GM18499 (cell line): ENCODE measurements at regions not wholly inside any gene's neighbourhood (a gene's known extent, or its start where the extent isn't known, plus 50 kb on each side); places are given as distances from the start of the nearest gene placed in this dataset.
"Not testable (repeated sequence)": the region's sequence is repeated elsewhere in the genome, so short reads cannot be mapped to it uniquely, and the experiment has no call there.

Experiments
- ATAC-seq: cut with Tn5 transposase; IDR thresholded peaks from one replicate; pipeline ENCODE4 v1.9.1; 2021; ENCODE audit warnings: moderate number of reproducible peaks; ENCODE audit not compliant: insufficient read depth, unreplicated experiment

DNA sequence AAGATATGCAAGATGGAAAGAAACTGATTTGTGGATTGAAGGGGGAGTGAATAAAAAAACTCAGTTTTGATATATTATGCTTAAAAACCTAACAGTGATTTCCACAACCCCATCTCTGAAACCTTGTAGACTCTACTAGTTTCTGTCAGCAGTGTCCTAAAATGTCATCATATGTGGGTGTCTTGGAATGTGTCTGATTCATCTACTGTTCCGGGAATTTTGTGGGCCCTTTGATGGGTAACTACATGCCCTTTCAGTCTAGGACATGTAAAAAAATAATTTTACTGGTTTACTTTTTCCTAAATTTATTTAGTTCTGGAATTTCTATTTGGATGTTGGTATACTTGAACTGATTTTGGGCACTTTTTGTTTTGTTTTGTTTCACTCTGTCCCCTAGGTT, 118.9 kb upstream of the NMUR2 start:
- ATAC-seq = no peak

- peak; percentile 66 for ATAC-seq
Observed at GRCh38 chr5:152527358-152528052, 122.4 kb upstream of the NMUR2 start.

DNA sequence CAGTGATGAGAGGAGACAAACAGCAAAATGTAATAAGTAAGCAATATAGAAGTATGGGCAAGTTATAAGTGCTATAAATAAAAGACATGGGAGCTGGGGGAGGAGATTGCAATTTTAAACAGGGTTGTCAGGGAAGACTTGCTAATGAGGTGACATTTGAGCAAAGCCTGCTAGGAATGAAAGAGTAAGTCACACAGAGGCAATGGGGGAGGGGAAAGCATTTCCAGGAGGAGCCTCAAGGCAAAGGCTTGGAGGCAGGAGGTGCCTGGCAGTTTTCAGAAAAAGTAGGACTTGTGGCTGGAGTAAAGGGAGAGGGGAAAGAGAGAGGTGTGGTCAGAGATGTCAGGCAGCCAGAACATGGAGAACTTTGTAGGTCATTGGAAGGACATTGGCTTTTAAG, 124.4 kb upstream of the NMUR2 start:
- no peak for ATAC-seq

DNA sequence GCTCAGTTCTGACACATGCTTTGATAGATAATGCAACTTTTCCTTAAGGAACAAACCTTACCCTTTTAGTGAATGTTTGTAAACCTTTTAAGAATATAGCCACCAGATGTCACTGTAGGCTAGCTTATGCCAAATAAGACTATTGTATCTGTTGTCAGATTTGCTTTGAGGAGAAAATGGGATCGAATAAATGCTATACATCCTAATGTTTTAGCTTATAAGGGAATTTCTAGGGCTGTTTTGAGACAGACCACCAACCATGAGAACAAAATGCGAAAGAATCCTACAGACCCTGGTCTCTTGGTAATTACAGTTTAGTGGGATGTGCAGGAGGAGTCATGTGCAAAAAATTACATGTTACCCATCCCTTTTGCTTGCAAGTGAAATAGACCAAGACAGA, 127.6 kb upstream of the NMUR2 start:
- ATAC-seq = no peak

DNA sequence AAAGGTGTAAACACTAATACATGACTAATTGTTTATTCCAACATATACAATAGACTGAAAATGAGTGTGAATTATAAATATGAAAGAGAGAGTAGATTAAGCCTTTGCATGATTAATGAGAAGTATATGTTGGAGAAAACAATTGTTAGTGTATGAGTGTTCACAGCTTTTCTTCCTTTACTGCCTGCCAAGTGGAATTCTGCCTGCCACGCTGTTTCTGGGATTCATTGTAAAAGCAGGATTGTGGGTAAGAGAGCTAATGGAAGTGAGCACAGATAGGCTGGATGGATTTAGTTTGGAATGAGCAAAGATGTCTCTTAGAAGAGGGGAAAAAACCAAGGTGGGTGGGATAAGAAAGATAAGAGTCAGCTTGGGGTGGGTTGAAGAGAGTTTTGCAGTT, 129.6 kb upstream of the NMUR2 start:
- no peak for ATAC-seq

GRCh38 chr5:152542741-152543140, 137.7 kb upstream of the NMUR2 start:
- no peak for ATAC-seq

- no peak for ATAC-seq
Observed at GRCh38 chr5:152546493-152546892, 141.4 kb upstream of the NMUR2 start.

GRCh38 chr5:152547202-152547601, 142.1 kb upstream of the NMUR2 start:
- no peak for ATAC-seq

DNA sequence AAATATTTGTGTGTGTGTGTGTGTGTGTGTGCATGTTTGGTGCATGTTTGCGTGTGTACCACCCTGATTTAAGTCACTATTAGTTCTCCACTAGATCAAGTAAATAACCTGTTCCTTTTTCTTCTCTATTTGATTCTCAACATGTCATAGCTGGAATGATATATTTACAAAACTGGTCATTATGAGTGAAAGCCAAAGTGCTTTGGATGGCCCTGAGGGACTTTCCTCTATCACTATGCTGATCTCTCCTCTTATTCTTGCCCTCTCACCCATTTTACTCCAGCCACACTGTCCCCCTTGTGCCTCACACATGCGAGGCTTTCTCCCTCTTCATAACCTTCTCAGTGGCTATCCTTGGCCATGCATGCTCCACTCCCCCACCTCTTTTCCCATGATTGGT, 144.6 kb upstream of the NMUR2 start:
- no peak for ATAC-seq

GRCh38 chr5:152551061-152551460, 146.0 kb upstream of the NMUR2 start:
- ATAC-seq = no peak

DNA sequence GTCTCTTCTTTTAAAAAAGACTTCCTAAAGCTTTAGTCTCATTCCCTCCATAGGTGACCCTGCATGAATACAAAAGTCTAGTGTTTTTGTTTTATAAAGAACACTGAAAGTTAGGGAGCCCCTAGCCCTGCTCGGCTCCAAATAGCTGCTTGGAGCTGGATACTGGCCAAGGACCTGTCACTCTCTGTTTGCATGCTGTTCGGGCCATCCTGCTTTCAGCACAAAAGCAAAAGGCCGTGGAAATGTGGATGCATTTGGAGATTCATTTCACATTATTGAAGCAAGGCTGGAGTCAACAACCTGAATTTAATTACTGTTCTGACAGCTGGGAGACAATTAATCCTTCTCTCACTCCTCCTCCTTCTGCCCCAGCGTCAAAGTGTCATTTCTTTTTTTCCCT, 151.7 kb upstream of the NMUR2 start:
- no peak for ATAC-seq

DNA sequence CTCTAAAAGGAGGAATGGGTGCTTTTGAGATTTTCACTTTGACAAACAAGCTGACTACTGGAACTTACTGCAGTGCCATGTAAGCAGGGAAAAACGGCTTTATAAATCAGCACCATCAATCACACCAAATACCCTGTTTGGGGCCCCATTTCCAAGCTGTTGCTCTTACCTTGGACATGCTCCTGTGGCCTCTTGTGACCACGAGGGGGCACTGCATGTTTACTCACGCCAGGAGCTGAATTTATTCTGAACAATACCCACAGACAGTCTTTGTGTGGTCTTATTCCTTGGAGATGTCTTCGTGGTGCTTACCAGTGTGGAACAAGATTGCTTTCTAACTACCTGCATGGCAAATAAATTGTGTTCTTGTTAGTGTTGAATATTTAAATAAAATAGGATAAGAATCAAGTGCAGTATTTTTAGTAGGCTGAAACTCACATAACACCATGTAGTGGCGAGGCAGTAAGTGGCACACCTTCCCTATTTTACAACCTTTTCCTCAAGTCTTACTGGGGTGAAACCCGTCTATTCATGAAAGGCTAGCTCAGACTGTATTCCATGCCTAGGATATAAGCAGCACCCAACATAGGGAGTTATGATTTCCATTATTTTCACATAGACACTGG, 155.5 kb upstream of the NMUR2 start:
- no peak for ATAC-seq

DNA sequence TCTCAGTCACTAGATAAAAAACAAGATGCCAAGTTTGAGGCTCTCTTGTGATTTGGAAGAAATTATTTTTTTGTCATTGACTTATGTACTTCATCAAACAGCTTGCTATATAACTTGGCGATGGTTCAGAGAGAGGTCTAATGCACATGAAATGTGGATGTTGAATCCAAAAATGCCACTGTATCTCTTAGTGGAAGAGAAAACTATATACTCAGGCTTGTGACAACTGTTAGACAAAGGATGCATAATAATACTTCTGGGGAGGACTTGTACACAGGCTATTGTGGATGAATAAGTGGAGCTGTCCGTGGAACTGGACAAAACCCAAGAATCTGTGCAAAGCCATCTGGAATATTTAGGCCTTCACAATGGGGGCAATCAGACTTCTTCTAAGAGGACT, 162.9 kb upstream of the NMUR2 start:
- ATAC-seq = no peak

DNA sequence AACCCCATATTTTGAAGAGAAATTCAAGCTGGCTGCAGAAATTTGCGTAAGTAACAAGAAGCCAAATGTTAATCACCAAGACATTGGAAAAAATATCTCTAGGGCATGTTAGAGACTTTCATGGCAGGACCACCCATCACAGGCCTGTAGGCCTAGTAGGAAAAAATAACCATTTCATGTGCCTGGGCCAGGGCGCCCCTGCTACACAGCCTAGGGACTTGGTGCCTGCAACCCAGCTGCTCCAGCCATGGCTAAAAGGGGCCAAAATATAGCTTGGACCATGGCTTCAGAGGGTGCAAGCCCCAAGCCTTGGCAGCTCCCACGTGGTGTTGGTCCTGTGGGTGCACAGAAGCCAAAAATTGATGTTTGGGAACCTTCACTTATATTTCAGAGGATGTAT, 167.7 kb upstream of the NMUR2 start:
- ATAC-seq = no peak

DNA sequence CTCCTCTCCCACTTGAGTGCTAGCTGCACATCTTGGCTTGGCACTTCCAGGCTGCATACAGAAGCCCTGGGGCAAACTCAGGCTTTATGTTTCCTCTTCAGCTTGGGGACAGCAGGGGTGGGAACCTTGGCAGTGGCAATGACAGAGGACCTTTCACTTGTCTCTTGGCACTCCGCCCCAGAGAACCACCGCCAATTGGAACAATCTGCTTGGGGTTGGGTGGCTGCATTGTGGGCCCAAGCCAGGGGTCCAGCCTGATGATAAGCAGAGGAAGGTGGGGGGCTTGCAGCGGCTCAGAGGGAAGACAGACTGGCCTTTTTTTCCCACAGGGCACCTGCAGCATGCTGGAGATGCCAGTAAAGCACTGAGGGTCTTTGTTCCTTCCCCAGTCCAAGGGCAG, 179.0 kb upstream of the NMUR2 start:
- no peak for ATAC-seq

GRCh38 chr5:152592416-152592815, 187.3 kb upstream of the NMUR2 start:
- ATAC-seq = no peak

DNA sequence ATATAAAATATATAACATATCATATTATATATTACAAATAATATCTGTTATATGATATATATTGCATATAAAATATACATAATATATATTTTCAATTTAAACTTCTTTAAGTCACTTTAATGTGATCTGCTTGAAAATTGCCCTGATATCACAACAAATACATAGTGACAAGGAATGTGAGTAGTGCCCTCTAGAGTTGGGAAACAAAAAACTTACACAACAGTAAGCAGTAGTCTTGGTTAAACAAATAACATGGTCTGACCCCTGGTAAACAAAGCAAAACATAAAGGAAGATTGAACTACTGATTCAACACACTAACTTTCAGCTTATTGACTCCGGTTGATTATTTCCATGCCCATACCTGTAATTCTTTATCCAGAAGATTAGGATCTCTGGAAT, 188.3 kb upstream of the NMUR2 start:
- no peak for ATAC-seq

- ATAC-seq = no peak
Observed at GRCh38 chr5:152595405-152595804, 190.3 kb upstream of the NMUR2 start.

DNA sequence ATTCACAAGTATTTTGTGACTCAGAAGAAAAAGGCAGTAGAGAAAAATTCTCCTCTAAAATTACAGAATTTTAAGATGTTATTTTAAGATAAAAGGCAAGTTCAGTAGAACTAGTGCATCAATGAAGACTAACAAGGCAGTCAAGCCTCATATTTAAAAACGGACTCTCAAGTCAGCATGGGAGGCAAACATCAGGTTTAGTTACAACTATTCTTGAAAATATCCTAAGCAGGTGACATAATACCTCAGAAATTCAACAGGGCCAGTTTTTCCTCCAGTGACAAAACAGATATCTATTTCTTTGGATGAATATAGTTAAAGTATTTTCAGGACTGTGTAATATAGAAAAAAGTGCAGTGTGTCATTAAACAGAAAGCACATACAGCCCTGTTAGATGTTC, 194.0 kb upstream of the NMUR2 start:
- no peak for ATAC-seq

GRCh38 chr5:152601806-152602732, 197.0 kb upstream of the NMUR2 start:
- no peak for ATAC-seq

DNA sequence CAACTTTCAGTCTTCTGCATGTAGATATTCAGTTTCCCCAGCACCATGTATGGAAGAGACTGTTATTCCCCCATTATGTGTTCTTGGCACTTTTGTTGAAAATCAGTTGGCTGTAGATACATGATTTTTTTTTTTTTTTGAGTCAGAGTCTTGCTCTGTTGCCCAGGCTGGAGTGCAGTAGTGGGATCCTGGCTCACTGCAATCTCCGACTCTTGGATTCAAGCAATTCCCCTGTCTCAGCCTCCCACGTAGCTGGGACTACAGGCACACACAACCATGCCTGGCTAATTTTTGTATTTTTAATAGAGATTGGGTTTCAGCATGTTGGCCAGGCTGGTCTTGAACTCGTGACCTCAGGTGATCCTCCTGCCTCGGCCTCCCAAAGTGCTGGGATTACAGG, 201.0 kb upstream of the NMUR2 start:
- not testable (repeated sequence) for ATAC-seq
